ENCODE measurements at regions not wholly inside any gene's neighbourhood (a gene's known extent, or its start where the extent isn't known, plus 50 kb on each side); places are given as distances from the start of the nearest gene placed in this dataset.

- DNase-seq (ENCODE audit: insufficient read length, low spot score) (no peak), FAIRE-seq (no peak)
Measured at GRCh38 chr3:82783194-82783593, 1021.7 kb upstream of the GBE1 start.

DNA sequence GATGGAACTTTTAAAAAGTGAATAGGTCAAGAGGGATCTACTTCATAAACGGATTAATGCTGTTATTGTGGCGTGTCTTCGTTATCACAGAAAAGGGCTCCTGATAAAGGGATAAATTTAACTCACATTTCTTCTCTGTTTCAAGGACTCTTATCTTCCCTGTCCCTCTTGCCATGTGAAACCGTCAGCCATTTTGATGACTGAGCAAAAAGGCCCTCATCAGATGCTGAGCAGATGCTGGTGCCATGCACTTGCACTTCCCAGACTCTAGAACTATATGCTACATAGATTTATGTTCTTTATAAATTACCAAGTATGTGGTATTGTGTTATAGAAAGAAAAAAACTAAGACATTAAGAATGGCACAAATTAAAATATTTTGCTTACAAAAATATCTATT lies 1011.8 kb upstream of the GBE1 start:
- FAIRE-seq (no peak), DNase-seq (ENCODE audit: insufficient read length, low spot score) (no peak)

DNA sequence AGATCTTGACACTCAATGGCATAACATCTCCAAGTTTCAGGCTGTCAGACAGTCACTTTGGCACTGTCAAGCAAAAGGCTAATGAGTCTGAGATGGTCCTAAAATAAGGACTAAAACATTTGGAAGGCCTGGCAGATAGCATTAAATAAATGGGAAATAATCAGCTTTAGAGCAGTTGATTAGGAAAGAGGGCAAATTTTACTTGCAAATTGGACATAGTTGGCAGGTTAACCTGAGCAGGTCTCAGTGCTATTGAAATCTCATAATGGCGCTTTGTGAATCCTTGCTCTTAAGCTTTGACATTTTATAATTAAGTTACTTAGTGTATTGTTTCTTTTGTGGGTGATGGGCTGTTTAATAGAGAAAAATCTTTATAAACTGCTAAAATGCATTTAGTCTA lies 1003.1 kb upstream of the GBE1 start:
- no peak for DNase-seq (ENCODE audit: insufficient read length, low spot score)
- FAIRE-seq: no peak

GRCh38 chr3:82761858-82762257 lies 1000.4 kb upstream of the GBE1 start:
- FAIRE-seq (no peak), DNase-seq (ENCODE audit: insufficient read length, low spot score) (no peak)

- DNase-seq (ENCODE audit: insufficient read length, low spot score) (no peak), FAIRE-seq (no peak)
Measured at GRCh38 chr3:82745544-82745943, 984.1 kb upstream of the GBE1 start.

DNA sequence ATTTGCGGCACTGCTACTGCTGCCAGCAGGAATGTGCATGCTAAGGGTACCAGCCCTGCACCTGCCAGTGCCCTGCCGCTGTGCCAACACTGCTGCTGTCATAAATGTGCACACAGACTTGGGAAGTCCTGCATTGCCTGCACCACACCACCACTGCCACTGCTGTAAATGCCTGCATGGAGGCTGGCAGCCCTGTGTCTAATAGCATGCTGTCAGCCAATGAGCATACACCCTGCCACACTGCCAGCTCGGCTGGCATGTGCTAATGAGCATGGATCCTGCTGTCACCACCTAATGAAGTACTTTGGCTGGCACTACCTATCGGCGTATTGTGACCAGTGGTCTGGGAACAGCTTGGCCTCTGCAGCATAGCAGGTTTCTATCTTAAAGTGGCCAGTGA lies 981.8 kb upstream of the GBE1 start:
- DNase-seq (ENCODE audit: insufficient read length, low spot score) (no peak), FAIRE-seq (peak; percentile 40)

- FAIRE-seq (no peak), DNase-seq (ENCODE audit: insufficient read length, low spot score) (no peak)
Measured at GRCh38 chr3:82741346-82741745, 979.9 kb upstream of the GBE1 start.

DNA sequence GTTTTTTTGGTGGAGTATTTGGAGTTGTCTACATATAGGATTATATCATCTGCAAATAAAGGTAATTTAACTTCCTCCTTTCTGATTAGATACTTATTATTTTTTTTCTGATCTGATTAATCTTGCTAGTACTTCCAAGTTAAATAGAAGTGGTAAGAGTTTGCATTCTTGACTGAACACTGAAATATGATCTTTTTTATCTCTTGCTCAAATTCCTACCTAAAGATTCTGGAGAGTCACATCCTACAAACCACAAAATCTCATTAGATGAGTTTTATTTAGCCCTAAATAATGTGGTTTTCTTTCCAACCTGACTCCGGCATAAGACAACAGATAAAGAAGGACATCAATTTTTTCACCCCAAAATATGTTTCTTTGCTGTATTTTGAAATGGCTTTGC lies 977.9 kb upstream of the GBE1 start:
- no peak for FAIRE-seq
- no peak for DNase-seq (ENCODE audit: insufficient read length, low spot score)

GRCh38 chr3:82736696-82737277 lies 975.3 kb upstream of the GBE1 start:
- FAIRE-seq (no peak), DNase-seq (ENCODE audit: insufficient read length, low spot score) (no peak)

GRCh38 chr3:82715091-82715856 lies 953.8 kb upstream of the GBE1 start:
- no peak for FAIRE-seq

GRCh38 chr3:82707035-82707434 lies 945.6 kb upstream of the GBE1 start:
- DNase-seq (ENCODE audit: insufficient read length, low spot score): no peak
- FAIRE-seq: no peak

More at GRCh38 chr3:82715091-82715856, 953.8 kb upstream of the GBE1 start:
- no peak for DNase-seq (ENCODE audit: insufficient read length, low spot score)

GRCh38 chr3:82685761-82686160 lies 924.3 kb upstream of the GBE1 start:
- no peak for DNase-seq (ENCODE audit: insufficient read length, low spot score)
- FAIRE-seq: no peak

DNA sequence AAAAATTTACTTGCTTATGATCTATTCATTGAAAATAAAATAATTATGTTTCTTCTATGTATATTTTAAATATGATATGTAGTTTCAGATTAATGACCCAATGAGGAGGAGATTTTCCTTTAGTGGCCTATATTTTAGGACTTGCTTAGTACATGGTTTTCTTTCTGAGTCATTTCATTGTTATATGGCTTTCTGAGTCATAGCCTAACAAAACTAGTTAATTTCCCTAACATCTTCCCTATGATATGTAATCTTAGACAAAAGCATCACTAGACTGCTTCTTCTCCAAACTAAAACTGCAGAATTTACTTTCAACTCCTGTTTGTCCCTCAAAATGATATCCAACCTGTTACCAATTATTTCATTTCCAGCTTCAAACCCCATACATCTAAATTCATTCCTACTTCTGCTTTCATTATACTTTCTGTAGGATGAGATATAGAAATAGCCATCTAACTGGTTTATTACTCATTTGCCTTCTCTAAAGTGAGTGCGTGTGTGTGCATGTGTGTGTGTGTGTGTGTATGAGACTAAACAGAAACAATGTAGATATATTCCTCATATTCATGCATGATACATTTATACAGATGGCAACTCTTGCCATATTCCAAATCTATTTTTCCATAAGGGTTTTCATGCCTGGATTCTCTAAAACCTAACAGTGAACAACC lies 915.0 kb upstream of the GBE1 start:
- FAIRE-seq (no peak), DNase-seq (ENCODE audit: insufficient read length, low spot score) (no peak)

DNA sequence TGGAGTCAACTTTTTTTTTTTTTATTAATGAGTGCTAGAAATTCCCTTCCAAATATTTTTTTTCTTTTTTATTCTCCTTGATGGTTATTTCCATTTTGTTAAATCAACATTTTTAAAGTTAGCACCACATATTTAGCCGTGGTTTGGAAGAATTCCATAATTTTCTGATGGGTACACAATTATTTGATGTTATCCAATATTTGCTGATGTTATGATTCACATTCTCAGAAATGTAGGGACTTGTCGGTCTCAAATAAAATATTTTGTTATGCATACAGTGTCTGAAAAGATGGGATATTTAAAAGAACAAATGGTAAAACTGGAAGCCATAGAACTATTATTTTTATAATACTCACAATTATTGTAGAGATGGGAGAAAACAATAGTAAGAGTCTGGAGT lies 911.5 kb upstream of the GBE1 start:
- FAIRE-seq (no peak), DNase-seq (ENCODE audit: insufficient read length, low spot score) (no peak)

DNA sequence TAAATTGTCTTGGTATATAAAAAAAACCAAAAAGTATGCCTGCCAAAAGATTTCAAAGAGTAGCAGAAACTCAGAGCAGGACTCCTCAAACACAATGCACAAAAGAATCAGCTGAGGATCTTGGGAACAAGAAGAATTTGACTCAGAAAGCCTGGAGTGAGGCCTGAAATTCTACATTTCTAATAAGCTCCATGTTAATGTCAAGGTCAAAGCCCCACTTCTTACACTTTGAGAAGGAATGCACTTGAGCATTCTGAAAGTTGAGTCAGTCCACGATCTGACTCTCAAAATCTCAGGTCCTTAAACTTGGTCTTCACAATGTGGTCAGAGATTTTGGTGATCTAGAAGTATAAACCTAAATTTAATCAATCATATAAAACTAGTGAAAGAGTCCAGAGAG lies 910.0 kb upstream of the GBE1 start:
- no peak for DNase-seq (ENCODE audit: insufficient read length, low spot score)
- FAIRE-seq: no peak

DNA sequence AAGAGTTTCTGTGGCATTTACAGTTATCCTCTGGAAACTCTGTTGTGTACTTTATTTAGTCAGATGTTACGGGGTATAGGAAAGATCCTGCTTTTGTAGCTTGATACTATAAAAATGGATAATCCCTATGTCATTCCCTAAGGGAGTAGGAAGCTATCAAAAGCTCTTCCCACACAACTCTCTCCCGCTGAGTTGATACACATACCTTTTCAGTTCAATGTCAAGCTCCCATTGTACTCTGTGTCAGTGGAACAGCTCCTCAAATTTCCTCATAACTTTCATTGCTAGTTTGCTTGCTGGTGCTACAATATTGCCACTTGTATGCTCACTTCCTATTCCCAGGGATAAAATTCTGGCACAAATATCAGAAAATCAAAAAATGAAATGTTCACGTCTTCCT lies 893.3 kb upstream of the GBE1 start:
- FAIRE-seq (no peak), DNase-seq (ENCODE audit: insufficient read length, low spot score) (no peak)

DNA sequence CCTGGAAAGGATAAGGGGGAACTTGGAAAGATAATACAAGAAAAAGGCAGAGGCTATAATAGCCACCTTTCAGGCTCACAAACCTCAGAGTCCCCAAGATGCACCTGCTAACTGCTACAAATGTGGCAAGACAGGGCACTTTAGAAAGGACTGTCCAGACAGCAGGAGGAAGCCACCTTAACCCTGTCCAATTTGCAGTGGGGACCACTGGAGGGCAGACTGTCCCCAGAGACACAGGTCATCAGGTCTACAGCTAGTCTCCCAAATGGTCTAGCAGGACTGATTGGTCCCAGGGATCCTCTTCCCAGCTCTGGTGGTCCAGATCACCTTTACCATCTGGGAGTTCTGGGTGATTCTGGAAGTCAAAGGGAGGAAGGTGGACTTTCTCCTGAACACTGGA lies 882.5 kb upstream of the GBE1 start:
- FAIRE-seq (peak; percentile 55), DNase-seq (ENCODE audit: insufficient read length, low spot score) (peak; percentile 4)

DNA sequence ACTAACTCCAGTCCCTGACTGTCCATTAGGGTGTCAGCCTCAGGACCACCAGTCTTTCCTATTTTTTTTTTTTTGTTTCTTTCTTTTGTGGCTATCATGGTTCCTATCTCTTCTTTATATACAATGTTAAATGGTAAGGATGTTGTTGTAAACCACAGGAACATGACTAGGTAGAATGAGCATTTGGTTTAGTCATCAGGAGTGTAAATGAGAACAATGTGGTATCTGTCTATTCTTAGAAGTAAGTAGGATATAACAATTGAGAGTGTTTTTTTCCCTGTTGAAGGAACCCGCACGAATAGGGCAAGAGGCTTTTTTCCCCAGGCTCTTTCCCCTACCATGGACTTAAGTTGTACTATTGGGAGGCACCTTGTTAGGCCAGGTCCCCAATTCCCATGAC lies 880.3 kb upstream of the GBE1 start:
- FAIRE-seq: no peak
- no peak for DNase-seq (ENCODE audit: insufficient read length, low spot score)

DNA sequence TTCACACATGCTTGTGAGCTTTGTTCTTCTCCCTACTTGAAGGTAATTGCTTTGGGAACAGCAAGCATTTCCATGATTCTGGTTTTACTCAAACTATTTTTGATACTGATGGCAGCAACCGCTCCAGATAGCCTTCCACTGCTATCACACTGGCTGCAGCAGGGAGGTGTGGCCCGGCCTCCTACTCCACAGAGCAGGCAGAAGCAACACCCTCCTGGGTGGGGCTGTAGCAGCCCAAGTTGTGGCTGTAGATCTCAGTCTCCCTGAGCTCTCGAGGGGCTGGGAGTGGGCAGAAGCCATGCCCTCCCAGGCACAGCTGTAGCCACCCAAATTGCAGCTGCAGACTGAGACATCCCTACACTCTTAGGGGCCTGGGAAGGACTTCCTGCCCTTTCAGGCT lies 878.8 kb upstream of the GBE1 start:
- DNase-seq (ENCODE audit: insufficient read length, low spot score) (no peak), FAIRE-seq (no peak)

- FAIRE-seq (no peak), DNase-seq (ENCODE audit: insufficient read length, low spot score) (no peak)
Measured at GRCh38 chr3:82637574-82637973, 876.1 kb upstream of the GBE1 start.

DNA sequence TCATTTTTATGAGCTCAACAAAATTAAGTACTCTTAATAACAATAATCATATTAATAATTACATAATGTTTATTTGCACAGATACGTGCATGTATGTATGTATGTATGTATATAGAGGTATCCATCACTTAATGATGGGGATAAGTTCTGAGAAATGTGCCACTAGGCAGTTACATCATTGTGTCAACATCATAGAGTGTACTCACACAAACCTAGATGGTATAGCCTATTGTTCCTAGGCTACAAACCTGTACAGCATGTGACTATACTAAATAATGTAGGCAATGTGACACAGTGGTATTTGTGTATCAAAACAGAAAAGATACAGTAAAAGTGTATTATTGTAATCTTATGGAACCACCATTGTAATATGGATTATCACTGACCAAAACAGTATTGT lies 874.7 kb upstream of the GBE1 start:
- DNase-seq (ENCODE audit: insufficient read length, low spot score) (no peak), FAIRE-seq (no peak)

DNA sequence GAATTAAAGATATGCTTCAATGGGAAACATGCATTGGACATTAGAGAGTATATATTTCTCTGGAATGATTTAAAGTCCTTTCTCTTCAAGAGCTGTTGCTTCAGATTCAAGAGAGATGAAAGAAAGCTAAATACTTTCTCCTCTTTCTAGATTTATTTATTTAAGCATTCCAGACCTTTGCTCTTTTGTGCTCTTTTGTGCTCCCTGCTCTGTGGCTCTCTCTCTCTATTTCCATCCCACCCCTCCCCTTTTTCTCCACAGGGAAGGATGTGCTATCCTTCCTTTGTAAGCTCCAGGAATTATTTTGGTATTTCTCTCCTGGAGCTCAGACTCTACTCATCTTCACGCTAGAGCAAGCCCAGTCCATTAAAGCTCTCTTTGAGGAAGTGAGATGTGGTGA lies 871.9 kb upstream of the GBE1 start:
- DNase-seq (ENCODE audit: insufficient read length, low spot score) (no peak), FAIRE-seq (no peak)
